GM19023 (cell line): ENCODE measurements at regions not wholly inside any gene's neighbourhood (a gene's known extent, or its start where the extent isn't known, plus 50 kb on each side); places are given as distances from the start of the nearest gene placed in this dataset.
A peak's percentile ranks its signal among the peaks of the same experiment; 100 is the strongest.
"Not testable (repeated sequence)": the region's sequence is repeated elsewhere in the genome, so short reads cannot be mapped to it uniquely, and the experiment has no call there.

Experiments
- ATAC-seq: cut with Tn5 transposase; IDR thresholded peaks from one replicate; pipeline ENCODE4 v1.9.1; 2021; ENCODE audit warnings: mild to moderate bottlenecking, moderate library complexity; ENCODE audit not compliant: unreplicated experiment

- no peak for ATAC-seq
Measured at GRCh38 chr12:45490232-45490881, 239.1 kb upstream of the ARID2 start.

- ATAC-seq, result no peak
Measured at GRCh38 chr12:45494279-45494678, 235.2 kb upstream of the ARID2 start.

GRCh38 chr12:45498645-45499044, 230.9 kb upstream of the ARID2 start:
- ATAC-seq, result no peak

- no peak for ATAC-seq
Measured at GRCh38 chr12:45502481-45503128, 226.9 kb upstream of the ARID2 start.

GRCh38 chr12:45503899-45504298, 225.6 kb upstream of the ARID2 start:
- no peak for ATAC-seq

- ATAC-seq, result no peak
Measured at GRCh38 chr12:45504316-45505010, 225.0 kb upstream of the ARID2 start.

- ATAC-seq, result no peak
Measured at GRCh38 chr12:45509187-45509586, 220.3 kb upstream of the ARID2 start.

GRCh38 chr12:45509621-45510020, 219.9 kb upstream of the ARID2 start:
- ATAC-seq, result no peak

- no peak for ATAC-seq
Measured at GRCh38 chr12:45517381-45517780, 212.1 kb upstream of the ARID2 start.

- no peak for ATAC-seq
Measured at GRCh38 chr12:45518291-45519235, 210.9 kb upstream of the ARID2 start.

- ATAC-seq, result no peak
Measured at GRCh38 chr12:45522227-45522626, 207.3 kb upstream of the ARID2 start.

- not testable (repeated sequence) for ATAC-seq
Measured at GRCh38 chr12:45526823-45527222, 202.7 kb upstream of the ARID2 start.

- ATAC-seq, result no peak
Measured at GRCh38 chr12:45532113-45532512, 197.4 kb upstream of the ARID2 start.

- no peak for ATAC-seq
Measured at GRCh38 chr12:45535610-45536180, 193.8 kb upstream of the ARID2 start.

GRCh38 chr12:45536284-45536683, 193.2 kb upstream of the ARID2 start:
- no peak for ATAC-seq

- ATAC-seq, result no peak
Measured at GRCh38 chr12:45540661-45541341, 188.7 kb upstream of the ARID2 start.

GRCh38 chr12:45543887-45544286, 185.6 kb upstream of the ARID2 start:
- ATAC-seq, result peak; percentile 89

GRCh38 chr12:45546545-45546944, 183.0 kb upstream of the ARID2 start:
- no peak for ATAC-seq

- ATAC-seq, result no peak
Measured at GRCh38 chr12:45547132-45547531, 182.4 kb upstream of the ARID2 start.

- ATAC-seq, result no peak
Measured at GRCh38 chr12:45547822-45548221, 181.7 kb upstream of the ARID2 start.
